Vagina (tissue), 2 donors: ENCODE measurements at regions not wholly inside any gene's neighbourhood (a gene's known extent, or its start where the extent isn't known, plus 50 kb on each side); places are given as distances from the start of the nearest gene placed in this dataset.

Experiments used
- CTCF ChIP-seq, 3 experiments: fragments of 450-650 bp in 2 of 3; fragments of 200-600 bp in 1 of 3; sonication (generic) in 1 of 3; IDR thresholded peaks; one replicate each; pipeline ENCODE4 v1.5.1; 2017 to 2019; ENCODE audit warnings: antibody characterized with exemption in 3 of 3, mild to moderate bottlenecking in 2 of 3, moderate library complexity in 2 of 3
- POLR2A ChIP-seq, 2 donors: fragments of 450-650 bp; IDR thresholded peaks; one replicate each; pipeline ENCODE4 v1.6.1; 2017; ENCODE audit warnings: antibody characterized with exemption in 2 of 2, mild to moderate bottlenecking in 2 of 2, moderate library complexity in 2 of 2
- POLR2AphosphoS5 ChIP-seq, 2 donors: sonication (generic); formaldehyde crosslinking; IDR thresholded peaks; one replicate each; pipeline ENCODE4 v1.9.0; 2017; ENCODE audit warnings: antibody characterized with exemption in 2 of 2, mild to moderate bottlenecking in 2 of 2, low read depth in 1 of 2; ENCODE audit not compliant: insufficient read depth in 1 of 2

GRCh38 chr15:38058596-38059075, 124.2 kb downstream of the TMCO5A start:
- TF ChIP-seq POLR2A (IDR thresholded peaks at IDR 0.05) (no peak), CTCF (IDR thresholded peaks at IDR 0.05) (no peak), POLR2AphosphoS5 (IDR thresholded peaks at IDR 0.05; ENCODE audit: insufficient read depth in 1 of 2, low read depth in 1 of 2) (no peak)
